ENCODE measurements at regions not wholly inside any gene's neighbourhood (a gene's known extent, or its start where the extent isn't known, plus 50 kb on each side); places are given as distances from the start of the nearest gene placed in this dataset.
"Not testable (repeated sequence)": the region's sequence is repeated elsewhere in the genome, so short reads cannot be mapped to it uniquely, and the experiment has no call there.

GRCh38 chr16:65373097-65373496, 251.2 kb upstream of the CDH11 start:
- no peak for DNase-seq

- no peak for DNase-seq
Observed at GRCh38 chr16:65372171-65372570, 250.3 kb upstream of the CDH11 start.

- DNase-seq: no peak
Observed at GRCh38 chr16:65365732-65366715, 244.2 kb upstream of the CDH11 start.

- DNase-seq: not testable (repeated sequence)
Observed at GRCh38 chr16:65356721-65357120, 234.9 kb upstream of the CDH11 start.

GRCh38 chr16:65355706-65356105, 233.8 kb upstream of the CDH11 start:
- DNase-seq: no peak

- DNase-seq: no peak
Observed at GRCh38 chr16:65353183-65353582, 231.3 kb upstream of the CDH11 start.

- DNase-seq: no peak
Observed at GRCh38 chr16:65349626-65350025, 227.8 kb upstream of the CDH11 start.

GRCh38 chr16:65343556-65343955, 221.7 kb upstream of the CDH11 start:
- DNase-seq: no peak

- DNase-seq: no peak
Observed at GRCh38 chr16:65342231-65342866, 220.5 kb upstream of the CDH11 start.

GRCh38 chr16:65339062-65339461, 217.2 kb upstream of the CDH11 start:
- DNase-seq: no peak

- DNase-seq: no peak
Observed at GRCh38 chr16:65336160-65336559, 214.3 kb upstream of the CDH11 start.

GRCh38 chr16:65334081-65334480, 212.2 kb upstream of the CDH11 start:
- no peak for DNase-seq

- DNase-seq: no peak
Observed at GRCh38 chr16:65333283-65333682, 211.4 kb upstream of the CDH11 start.

- DNase-seq: no peak
Observed at GRCh38 chr16:65327346-65327745, 205.5 kb upstream of the CDH11 start.

GRCh38 chr16:65323655-65324237, 201.9 kb upstream of the CDH11 start:
- DNase-seq: no peak

- DNase-seq: no peak
Observed at GRCh38 chr16:65319621-65320231, 197.9 kb upstream of the CDH11 start.

GRCh38 chr16:65318590-65319257, 196.9 kb upstream of the CDH11 start:
- DNase-seq: no peak

GRCh38 chr16:65318138-65318537, 196.3 kb upstream of the CDH11 start:
- no peak for DNase-seq

- DNase-seq: no peak
Observed at GRCh38 chr16:65316808-65317207, 194.9 kb upstream of the CDH11 start.

- no peak for DNase-seq
Observed at GRCh38 chr16:65315081-65315780, 193.4 kb upstream of the CDH11 start.

GRCh38 chr16:65314627-65315008, 192.8 kb upstream of the CDH11 start:
- no peak for DNase-seq

GRCh38 chr16:65313936-65314626, 192.2 kb upstream of the CDH11 start:
- no peak for DNase-seq
